A549 (cell line): ENCODE measurements at regions not wholly inside any gene's neighbourhood (a gene's known extent, or its start where the extent isn't known, plus 50 kb on each side); places are given as distances from the start of the nearest gene placed in this dataset.

Source experiments
- ATAC-seq, 2 experiments: fragments of 200-7000 bp in 1 of 2; fragments of >200 bp in 1 of 2; cut with Nextera tagmentation in 1 of 2; cut with Tn5 transposase in 1 of 2; 3 replicates each; pipeline versions ENCODE4 v1.8.0 to v1.9.1; 2018 to 2020; ENCODE audit warnings: mild to moderate bottlenecking in 1 of 2, moderate library complexity in 1 of 2
- CTCF ChIA-PET: fragments of 300-600 bp; sonication (Branson Sonifier 250); formaldehyde crosslinking; extraction: SDS; loops from one replicate; lab custom pipeline; 2021; ENCODE audit warnings: antibody characterized with exemption, inconsistent platforms; lab: Yijun Ruan, JAX
- POLR2A ChIA-PET: fragments of 350-600 bp; formaldehyde crosslinking; extraction: SDS; loops from one replicate; lab custom pipeline; 2021; ENCODE audit warnings: antibody characterized with exemption, inconsistent platforms; lab: Yijun Ruan, JAX
- DNase-seq, 2 experiments: peaks; one replicate each; pipeline versions ENCODE4 v3.0.0 to v3.0.0-alpha.2; 2011 to 2016; ENCODE audit warnings: low read depth in 1 of 2, low spot score in 1 of 2
- FAIRE-seq: peaks from 2 replicates; lab custom pipeline; 2011; peaks lifted over from hg19 to GRCh38; lab: Jason Lieb, UNC
- H3K27ac ChIP-seq, 2 experiments: fragments of >200 bp; sonication (Bioruptor Twin); formaldehyde crosslinking; 3 replicates each; pipeline ENCODE4 v1.5.1; 2016 to 2017
- H3K4me1 ChIP-seq: fragments of >200 bp; sonication (Bioruptor Twin); formaldehyde crosslinking; 3 replicates; pipeline ENCODE4 v1.6.1; 2016
- H3K4me2 ChIP-seq: fragments of >200 bp; sonication (Bioruptor Twin); formaldehyde crosslinking; 3 replicates; pipeline ENCODE4 v1.6.1; 2016
- H3K4me3 ChIP-seq: fragments of >200 bp; sonication (Bioruptor Twin); formaldehyde crosslinking; 3 replicates; pipeline ENCODE4 v1.5.1; 2016
- H3K9me3 ChIP-seq: fragments of >200 bp; sonication (Bioruptor Twin); formaldehyde crosslinking; 3 replicates; pipeline ENCODE4 v1.6.1; 2016
- BHLHE40 ChIP-seq: IDR thresholded peaks from 2 replicates; pipeline ENCODE4 v1.6.1; 2012; ENCODE audit warnings: low read depth, low read length, inconsistent platforms
- CBX2 ChIP-seq: fragments of 200-600 bp; sonication (generic); IDR thresholded peaks from 2 replicates; pipeline ENCODE4 v1.6.1; 2016; ENCODE audit warnings: low read depth, mild to moderate bottlenecking, borderline replicate concordance
- CBX8 ChIP-seq: fragments of 200-600 bp; sonication (generic); IDR thresholded peaks from 2 replicates; pipeline ENCODE4 v1.6.1; 2016
- CEBPB ChIP-seq, 2 experiments: fragments of >200 bp in 1 of 2; sonication (Bioruptor Twin) in 1 of 2; formaldehyde crosslinking in 1 of 2; IDR thresholded peaks; 2 replicates each; pipeline ENCODE4 v1.6.1; 2012 to 2016
- E2F6 ChIP-seq: IDR thresholded peaks from 2 replicates; pipeline ENCODE4 v1.6.1; 2012; ENCODE audit warnings: low read depth, borderline replicate concordance
- EHF ChIP-seq: fragments of 250-450 bp; sonication (Bioruptor Pico); IDR thresholded peaks from 2 replicates; pipeline ENCODE4 v1.5.0; 2020; ENCODE audit warnings: mild to moderate bottlenecking
- EP300 ChIP-seq, 2 experiments: fragments of >200 bp; sonication (Bioruptor Twin); formaldehyde crosslinking; IDR thresholded peaks; 2 replicates in 1 of 2; 3 replicates in 1 of 2; pipeline ENCODE4 v1.6.1; 2016 to 2017
- FOSL2 ChIP-seq, 2 experiments: fragments of 450-650 bp in 1 of 2; fragments of >200 bp in 1 of 2; sonication (Bioruptor Twin) in 1 of 2; formaldehyde crosslinking; IDR thresholded peaks; 2 replicates each; pipeline versions ENCODE4 v1.5.0 to v1.6.1; 2016 to 2020; ENCODE audit warnings: mild to moderate bottlenecking in 1 of 2, moderate library complexity in 1 of 2
- FOXS1 ChIP-seq: fragments of 250-450 bp; sonication (Bioruptor Pico); IDR thresholded peaks from 2 replicates; pipeline ENCODE4 v1.5.0; 2020; ENCODE audit warnings: mild to moderate bottlenecking, moderate library complexity
- HDAC2 ChIP-seq: fragments of 200-600 bp; sonication (generic); IDR thresholded peaks from 2 replicates; pipeline ENCODE4 v1.6.1; 2016
- HES2 ChIP-seq: fragments of >200 bp; sonication (Bioruptor Twin); formaldehyde crosslinking; IDR thresholded peaks from 2 replicates; pipeline ENCODE4 v1.6.1; 2016
- HOXA7 ChIP-seq: fragments of 250-450 bp; sonication (Bioruptor Pico); IDR thresholded peaks from 2 replicates; pipeline ENCODE4 v1.5.0; 2020; ENCODE audit warnings: mild to moderate bottlenecking, moderate library complexity
- HOXB5 ChIP-seq: fragments of 250-450 bp; sonication (Bioruptor Pico); IDR thresholded peaks from 2 replicates; pipeline ENCODE4 v1.5.0; 2020; ENCODE audit warnings: mild to moderate bottlenecking, moderate library complexity
- KDM5A ChIP-seq: fragments of 200-600 bp; sonication (generic); IDR thresholded peaks from 2 replicates; pipeline ENCODE4 v1.6.1; 2016; ENCODE audit warnings: antibody characterized with exemption, mild to moderate bottlenecking
- MAZ ChIP-seq: fragments of 150-350 bp; IDR thresholded peaks from 2 replicates; pipeline ENCODE4 v1.6.1; 2014; ENCODE audit warnings: antibody characterized with exemption, low read depth, low read length, borderline replicate concordance
- MYC ChIP-seq: IDR thresholded peaks from 2 replicates; pipeline ENCODE4 v1.6.1; 2012; ENCODE audit warnings: mild to moderate bottlenecking, inconsistent platforms, low read length, improper control_type of control experiment, borderline replicate concordance
- NPAS2 ChIP-seq: fragments of 250-450 bp; sonication (Bioruptor Pico); IDR thresholded peaks from 2 replicates; pipeline ENCODE4 v1.8.0; 2022; ENCODE audit warnings: mild to moderate bottlenecking, moderate library complexity, borderline replicate concordance
- NR3C1 ChIP-seq: fragments of >200 bp; sonication (Bioruptor Twin); formaldehyde crosslinking; IDR thresholded peaks from 3 replicates; pipeline ENCODE4 v1.6.1; 2017
- PBX3 ChIP-seq: IDR thresholded peaks from 2 replicates; pipeline ENCODE4 v1.6.1; 2012
- RAD21 ChIP-seq, 2 experiments: fragments of >200 bp in 1 of 2; sonication (Bioruptor Twin) in 1 of 2; formaldehyde crosslinking in 1 of 2; IDR thresholded peaks in 1 of 2; conservative IDR thresholded peaks in 1 of 2; 2 replicates in 1 of 2; 3 replicates in 1 of 2; pipeline ENCODE4 v1.6.1; 2012 to 2018; ENCODE audit warnings: inconsistent platforms in 1 of 2
- RARB ChIP-seq: fragments of 250-450 bp; sonication (Bioruptor Pico); IDR thresholded peaks from 2 replicates; pipeline ENCODE4 v1.8.0; 2021; ENCODE audit warnings: mild to moderate bottlenecking, moderate library complexity
- RCOR1 ChIP-seq: fragments of 150-350 bp; IDR thresholded peaks from 2 replicates; pipeline ENCODE4 v1.6.1; 2014; ENCODE audit warnings: antibody characterized with exemption, low read length, low read depth
- RFX5 ChIP-seq: fragments of 450-650 bp; IDR thresholded peaks from 2 replicates; pipeline ENCODE4 v1.7.1; 2014; ENCODE audit warnings: antibody characterized with exemption, mild to moderate bottlenecking, moderate library complexity
- RNF2 ChIP-seq: fragments of 200-600 bp; sonication (generic); IDR thresholded peaks from 2 replicates; pipeline ENCODE4 v1.6.1; 2016; ENCODE audit warnings: low read depth, mild to moderate bottlenecking, antibody characterized with exemption, moderate library complexity, borderline replicate concordance
- SMC3 ChIP-seq: fragments of >200 bp; sonication (Bioruptor Twin); formaldehyde crosslinking; IDR thresholded peaks from 3 replicates; pipeline ENCODE4 v1.6.1; 2018; ENCODE audit warnings: inconsistent platforms
- TFCP2L1 ChIP-seq: fragments of 250-450 bp; sonication (Bioruptor Pico); IDR thresholded peaks from 2 replicates; pipeline ENCODE4 v1.5.0; 2021; ENCODE audit warnings: mild to moderate bottlenecking
- WGBS: methylation state at CpG from one replicate; pipeline ENCODE4 v1.1.6; 2017; ENCODE audit errors: missing lambda C conversion rate; 5-methylcytosine and 5-hydroxymethylcytosine counted together
- TF ChIP-seq, protein P1 (sequence below): fragments of 450-650 bp; IDR thresholded peaks from 2 replicates; pipeline ENCODE4 v1.6.1; 2014; ENCODE audit warnings: antibody characterized with exemption
- TF ChIP-seq, protein P2 (sequence below): fragments of 250-450 bp; sonication (Bioruptor Pico); IDR thresholded peaks from 2 replicates; pipeline ENCODE4 v1.5.0; 2021; ENCODE audit warnings: mild to moderate bottlenecking, moderate library complexity, borderline replicate concordance
- TF ChIP-seq, protein P3 (sequence below): IDR thresholded peaks from 2 replicates; pipeline ENCODE4 v1.6.1; 2012
- TF ChIP-seq, protein P4 (sequence below): fragments of 150-350 bp; IDR thresholded peaks from 2 replicates; pipeline ENCODE4 v1.6.1; 2014; ENCODE audit warnings: low read depth, mild to moderate bottlenecking, low read length

DNA sequence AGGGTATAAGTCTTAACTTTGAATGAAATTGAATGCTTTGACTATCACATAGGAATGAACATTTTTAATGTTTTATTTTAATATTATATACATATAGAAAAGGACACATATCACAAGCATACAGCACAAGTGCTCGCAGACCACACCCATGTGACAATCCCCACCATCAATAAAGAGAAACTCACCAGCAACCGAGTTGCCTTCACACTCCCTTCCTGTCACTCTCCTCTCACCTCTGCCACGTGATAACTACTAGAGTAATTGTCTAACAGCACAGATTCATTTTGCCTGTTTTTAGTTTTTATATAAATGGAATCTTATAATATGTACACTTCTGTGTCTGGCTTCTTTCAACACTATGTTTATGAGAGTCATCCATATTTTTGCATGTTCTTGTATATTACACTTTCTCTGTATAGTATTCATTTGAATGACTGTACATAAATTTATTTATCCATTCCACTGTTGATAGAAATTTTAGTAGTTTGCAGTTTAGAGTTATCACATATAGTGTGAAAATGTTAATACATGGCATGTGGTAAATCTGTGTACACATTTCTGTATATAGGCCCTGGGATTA, 304.9 kb upstream of the DUSP10 start:
- DNase-seq, result no peak
- CTCF ChIA-PET, result no interaction called here
- no peak overlapping the region for H3K4me3 ChIP-seq
- POLR2A ChIA-PET, result no interaction called here
- TF ChIP-seq CBX2 (no peak), SMC3 (no peak), TFCP2L1 (no peak), HOXA7 (CRISPR knock-in tag) (no peak), HDAC2 (no peak), EP300 (IDR thresholded peaks at IDR 0.05) (no peak), RARB (CRISPR knock-in tag) (no peak), NPAS2 (CRISPR knock-in tag) (no peak), RAD21 (conservative IDR thresholded peaks at IDR 0.05 in 1 of 2, IDR thresholded peaks at IDR 0.05 in 1 of 2) (no peak), CBX8 (no peak), HOXB5 (CRISPR knock-in tag) (no peak), MAZ (no peak)
- TF ChIP-seq, protein P1, sequence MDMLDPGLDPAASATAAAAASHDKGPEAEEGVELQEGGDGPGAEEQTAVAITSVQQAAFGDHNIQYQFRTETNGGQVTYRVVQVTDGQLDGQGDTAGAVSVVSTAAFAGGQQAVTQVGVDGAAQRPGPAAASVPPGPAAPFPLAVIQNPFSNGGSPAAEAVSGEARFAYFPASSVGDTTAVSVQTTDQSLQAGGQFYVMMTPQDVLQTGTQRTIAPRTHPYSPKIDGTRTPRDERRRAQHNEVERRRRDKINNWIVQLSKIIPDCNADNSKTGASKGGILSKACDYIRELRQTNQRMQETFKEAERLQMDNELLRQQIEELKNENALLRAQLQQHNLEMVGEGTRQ, result no peak
- TF ChIP-seq, protein P2, sequence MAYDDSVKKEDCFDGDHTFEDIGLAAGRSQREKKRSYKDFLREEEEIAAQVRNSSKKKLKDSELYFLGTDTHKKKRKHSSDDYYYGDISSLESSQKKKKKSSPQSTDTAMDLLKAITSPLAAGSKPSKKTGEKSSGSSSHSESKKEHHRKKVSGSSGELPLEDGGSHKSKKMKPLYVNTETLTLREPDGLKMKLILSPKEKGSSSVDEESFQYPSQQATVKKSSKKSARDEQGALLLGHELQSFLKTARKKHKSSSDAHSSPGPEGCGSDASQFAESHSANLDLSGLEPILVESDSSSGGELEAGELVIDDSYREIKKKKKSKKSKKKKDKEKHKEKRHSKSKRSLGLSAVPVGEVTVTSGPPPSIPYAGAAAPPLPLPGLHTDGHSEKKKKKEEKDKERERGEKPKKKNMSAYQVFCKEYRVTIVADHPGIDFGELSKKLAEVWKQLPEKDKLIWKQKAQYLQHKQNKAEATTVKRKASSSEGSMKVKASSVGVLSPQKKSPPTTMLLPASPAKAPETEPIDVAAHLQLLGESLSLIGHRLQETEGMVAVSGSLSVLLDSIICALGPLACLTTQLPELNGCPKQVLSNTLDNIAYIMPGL (CRISPR knock-in tag), result no peak
- no peak for ATAC-seq
- no peak overlapping the region for H3K27ac ChIP-seq
- 44% methylated on average over 3 of the region's 3 CpGs for WGBS
- no peaks in the 10 kb centered on the region for H3K9me3 ChIP-seq
- no peaks in the 10 kb centered on the region for H3K4me1 ChIP-seq
- no peak for FAIRE-seq
- no peak overlapping the region for H3K4me2 ChIP-seq

GRCh38 chr1:222045786-222046185, 303.9 kb upstream of the DUSP10 start:
- WGBS, result 59% methylated on average over 3 of the region's 3 CpGs
- Histone ChIP-seq H3K4me2 (no peak overlapping the region), H3K27ac (no peak overlapping the region), H3K4me3 (no peak overlapping the region), H3K9me3 (no peaks in the 10 kb centered on the region), H3K4me1 (no peaks in the 10 kb centered on the region)
- FAIRE-seq (no peak), DNase-seq (no peak), ATAC-seq (no peak)
- TF ChIP-seq, protein P3, sequence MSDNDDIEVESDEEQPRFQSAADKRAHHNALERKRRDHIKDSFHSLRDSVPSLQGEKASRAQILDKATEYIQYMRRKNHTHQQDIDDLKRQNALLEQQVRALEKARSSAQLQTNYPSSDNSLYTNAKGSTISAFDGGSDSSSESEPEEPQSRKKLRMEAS, result no peak
- no peak for TF ChIP-seq EHF
- no peak for TF ChIP-seq FOXS1
- no peak for TF ChIP-seq BHLHE40
- no peak for TF ChIP-seq MYC
- TF ChIP-seq, protein P4, sequence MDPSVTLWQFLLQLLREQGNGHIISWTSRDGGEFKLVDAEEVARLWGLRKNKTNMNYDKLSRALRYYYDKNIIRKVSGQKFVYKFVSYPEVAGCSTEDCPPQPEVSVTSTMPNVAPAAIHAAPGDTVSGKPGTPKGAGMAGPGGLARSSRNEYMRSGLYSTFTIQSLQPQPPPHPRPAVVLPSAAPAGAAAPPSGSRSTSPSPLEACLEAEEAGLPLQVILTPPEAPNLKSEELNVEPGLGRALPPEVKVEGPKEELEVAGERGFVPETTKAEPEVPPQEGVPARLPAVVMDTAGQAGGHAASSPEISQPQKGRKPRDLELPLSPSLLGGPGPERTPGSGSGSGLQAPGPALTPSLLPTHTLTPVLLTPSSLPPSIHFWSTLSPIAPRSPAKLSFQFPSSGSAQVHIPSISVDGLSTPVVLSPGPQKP, result no peak
- no peak for TF ChIP-seq PBX3
- TF ChIP-seq RNF2, result no peak
- no peak for TF ChIP-seq FOSL2 (IDR thresholded peaks at IDR 0.05)
- TF ChIP-seq FOSL2 (CRISPR knock-in tag; IDR thresholded peaks at IDR 0.05), result no peak
- no peak for TF ChIP-seq HES2
- TF ChIP-seq E2F6, result no peak
- TF ChIP-seq RCOR1, result no peak
- no peak for TF ChIP-seq KDM5A
- TF ChIP-seq CEBPB (IDR thresholded peaks at IDR 0.05), result no peak
- no peak for TF ChIP-seq NR3C1
- TF ChIP-seq RFX5, result no peak
- no peak for TF ChIP-seq HOXA7 (CRISPR knock-in tag)
- POLR2A ChIA-PET, result no interaction called here
- CTCF ChIA-PET, result no interaction called here
